ENCODE measurements at regions not wholly inside any gene's neighbourhood (a gene's known extent, or its start where the extent isn't known, plus 50 kb on each side); places are given as distances from the start of the nearest gene placed in this dataset.

DNA sequence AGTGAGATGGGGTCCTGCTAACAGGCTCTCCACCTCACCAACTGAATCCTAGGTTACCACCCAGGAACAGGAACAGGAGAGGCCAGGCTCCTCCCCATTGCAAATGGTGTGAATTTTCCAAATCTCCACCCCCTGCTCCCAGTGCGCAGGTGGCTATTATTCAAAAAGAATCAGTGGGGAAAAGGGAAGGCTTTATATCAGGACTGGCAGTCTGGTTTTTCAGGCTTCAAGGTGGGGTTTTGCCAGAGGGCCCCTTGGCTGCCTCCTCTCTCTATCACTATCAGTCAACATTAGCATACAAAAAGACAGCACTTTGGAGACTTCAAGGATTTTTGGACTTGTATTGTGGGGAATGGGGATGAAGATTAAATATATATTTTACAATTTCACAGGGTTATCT, 1817.6 kb upstream of the C9orf72 start:
- H2BK5ac ChIP-seq (ENCODE audit: insufficient read length, low read length): no peak overlapping the region

More for the DNA sequence above, 1817.6 kb upstream of the C9orf72 start:
- no peak overlapping the region for H4K91ac ChIP-seq (ENCODE audit: insufficient read length, low read depth, low read length)
- DNase-seq: peak; percentile 26
- no peak overlapping the region for H2AFZ ChIP-seq (ENCODE audit: low read length)
- TF ChIP-seq, protein P1, sequence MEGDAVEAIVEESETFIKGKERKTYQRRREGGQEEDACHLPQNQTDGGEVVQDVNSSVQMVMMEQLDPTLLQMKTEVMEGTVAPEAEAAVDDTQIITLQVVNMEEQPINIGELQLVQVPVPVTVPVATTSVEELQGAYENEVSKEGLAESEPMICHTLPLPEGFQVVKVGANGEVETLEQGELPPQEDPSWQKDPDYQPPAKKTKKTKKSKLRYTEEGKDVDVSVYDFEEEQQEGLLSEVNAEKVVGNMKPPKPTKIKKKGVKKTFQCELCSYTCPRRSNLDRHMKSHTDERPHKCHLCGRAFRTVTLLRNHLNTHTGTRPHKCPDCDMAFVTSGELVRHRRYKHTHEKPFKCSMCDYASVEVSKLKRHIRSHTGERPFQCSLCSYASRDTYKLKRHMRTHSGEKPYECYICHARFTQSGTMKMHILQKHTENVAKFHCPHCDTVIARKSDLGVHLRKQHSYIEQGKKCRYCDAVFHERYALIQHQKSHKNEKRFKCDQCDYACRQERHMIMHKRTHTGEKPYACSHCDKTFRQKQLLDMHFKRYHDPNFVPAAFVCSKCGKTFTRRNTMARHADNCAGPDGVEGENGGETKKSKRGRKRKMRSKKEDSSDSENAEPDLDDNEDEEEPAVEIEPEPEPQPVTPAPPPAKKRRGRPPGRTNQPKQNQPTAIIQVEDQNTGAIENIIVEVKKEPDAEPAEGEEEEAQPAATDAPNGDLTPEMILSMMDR (conservative IDR thresholded peaks at IDR 0.05): no peak
- H3K4me2 ChIP-seq (ENCODE audit: insufficient read depth, insufficient read length, low read length): no peak overlapping the region
- no peaks in the 10 kb centered on the region for H3K9me3 Mint-ChIP-seq
- no peaks in the 10 kb centered on the region for H3K79me2 ChIP-seq (ENCODE audit: insufficient read depth, low read length)
- no peaks in the 10 kb centered on the region for H3K79me1 ChIP-seq (ENCODE audit: insufficient read depth, low read depth, low read length, poor library complexity, severe bottlenecking)
- H3K27ac Mint-ChIP-seq: no peak overlapping the region
- H3K27ac ChIP-seq (ENCODE audit: insufficient read length, low read depth, low read length): no peak overlapping the region
- no peaks in the 10 kb centered on the region for H3K27me3 Mint-ChIP-seq (ENCODE audit: low read depth)
- H4K5ac ChIP-seq (ENCODE audit: insufficient read length, low read depth, low read length): no peak overlapping the region
- H3K4me1 Mint-ChIP-seq: peaks cover 11 to 16% of the 10 kb centered on the region in 2 experiments
- WGBS (ENCODE audit: extremely low coverage, insufficient read length, low lambda C conversion rate): no CpG with 5 or more reads among the region's 1 CpG
- no peaks in the 10 kb centered on the region for H3K4me1 ChIP-seq (ENCODE audit: insufficient read depth, low read length)
- no peak overlapping the region for H4K8ac ChIP-seq (replicated peaks; ENCODE audit: insufficient read length, low read depth, low read length)
- no peak overlapping the region for H3T11ph ChIP-seq (ENCODE audit: low read length)
- H3K9ac ChIP-seq (ENCODE audit: extremely low read depth, insufficient read length, low read length): no peak overlapping the region
- no peak overlapping the region for H3K4ac ChIP-seq (ENCODE audit: low read depth, low read length)
- no peak overlapping the region for H3K14ac ChIP-seq (ENCODE audit: insufficient read depth, low read length)
- H2AK5ac ChIP-seq (ENCODE audit: insufficient read length, low read length): no peak overlapping the region
- H2BK12ac ChIP-seq (ENCODE audit: insufficient read length, low read depth, low read length): no peak overlapping the region
- no peaks in the 10 kb centered on the region for H3K23me2 ChIP-seq (ENCODE audit: insufficient read length, low read depth, low read length, poor library complexity, severe bottlenecking)
- H3K23ac ChIP-seq (ENCODE audit: insufficient read length, low read depth, low read length): no peak overlapping the region
- H3K56ac ChIP-seq (ENCODE audit: insufficient read length, low read depth, low read length): no peak overlapping the region
- no peak overlapping the region for H3K4me3 Mint-ChIP-seq
- H4K20me1 ChIP-seq (ENCODE audit: control insufficient read depth, insufficient read depth, insufficient read length): no peaks in the 10 kb centered on the region
- H2BK15ac ChIP-seq (ENCODE audit: low read depth, low read length): no peak overlapping the region
- H2BK20ac ChIP-seq (ENCODE audit: low read depth, low read length, poor library complexity, severe bottlenecking): no peak overlapping the region
- no peaks in the 10 kb centered on the region for H3K36me3 Mint-ChIP-seq (ENCODE audit: insufficient read depth in 1 of 3, low read depth in 3 of 3)
- H3K18ac ChIP-seq (ENCODE audit: insufficient read length, low read depth, low read length): no peak overlapping the region
- no peak overlapping the region for H2BK120ac ChIP-seq (ENCODE audit: low read depth, low read length, poor library complexity, severe bottlenecking)
- H3K9me3 ChIP-seq (ENCODE audit: control insufficient read depth, low read depth, low read length): no peaks in the 10 kb centered on the region
- H3K27me3 ChIP-seq (ENCODE audit: insufficient read depth, low read length): no peaks in the 10 kb centered on the region

Measured in H9 (cell line).